GM18867 (cell line): ENCODE measurements at regions not wholly inside any gene's neighbourhood (a gene's known extent, or its start where the extent isn't known, plus 50 kb on each side); places are given as distances from the start of the nearest gene placed in this dataset.
"Not testable (repeated sequence)": the region's sequence is repeated elsewhere in the genome, so short reads cannot be mapped to it uniquely, and the experiment has no call there.

Experiments
- ATAC-seq: cut with Tn5 transposase; IDR thresholded peaks from one replicate; pipeline ENCODE4 v1.9.1; 2021; ENCODE audit warnings: mild to moderate bottlenecking, moderate library complexity; ENCODE audit not compliant: unreplicated experiment

- ATAC-seq = no peak
Observed at GRCh38 chrX:10676235-10676957, 56.0 kb upstream of the MID1 start.

GRCh38 chrX:10677490-10677889, 57.1 kb upstream of the MID1 start:
- ATAC-seq = no peak

DNA sequence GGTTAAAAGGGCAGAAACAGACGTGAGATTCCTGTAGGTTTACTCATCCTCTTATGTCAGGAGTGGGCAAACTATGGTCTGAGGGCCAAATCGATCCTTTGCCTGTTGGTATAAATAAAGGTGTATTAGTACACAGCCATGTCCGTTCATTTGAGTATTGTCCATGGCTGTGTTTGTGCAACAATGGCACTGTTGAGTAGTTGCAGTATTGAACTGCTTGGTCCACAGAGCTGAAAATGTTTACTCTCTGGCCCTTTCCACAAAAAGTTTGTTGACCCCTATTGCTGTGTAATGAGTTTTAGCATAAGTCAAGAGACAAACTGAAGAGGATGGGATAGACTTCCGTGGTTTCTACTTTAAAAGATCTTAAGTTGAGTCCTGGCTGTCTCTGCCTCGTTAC, 59.0 kb upstream of the MID1 start:
- ATAC-seq = no peak

- no peak for ATAC-seq
Observed at GRCh38 chrX:10681167-10681566, 60.8 kb upstream of the MID1 start.

DNA sequence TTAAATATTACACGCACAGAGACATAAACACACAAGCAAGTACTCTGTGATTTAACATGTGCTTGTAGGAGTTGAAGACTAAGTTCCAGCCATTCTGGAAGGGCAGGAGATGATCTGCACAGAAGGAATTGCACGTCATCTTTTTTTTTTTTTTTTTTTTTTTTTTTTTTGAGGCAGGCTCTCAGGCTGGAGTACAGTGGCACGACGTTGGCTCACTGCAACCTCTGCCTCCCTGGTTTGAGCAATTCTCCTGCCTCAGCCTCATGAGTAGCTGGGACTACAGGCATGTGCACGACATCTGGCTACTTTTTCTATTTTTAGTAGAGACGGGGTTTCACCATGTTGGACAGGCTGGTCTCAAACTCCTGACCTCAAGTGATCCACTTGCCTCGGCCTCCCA, 63.2 kb upstream of the MID1 start:
- not testable (repeated sequence) for ATAC-seq

- ATAC-seq = no peak
Observed at GRCh38 chrX:10685923-10686595, 65.7 kb upstream of the MID1 start.

- ATAC-seq = not testable (repeated sequence)
Observed at GRCh38 chrX:10691751-10692150, 71.4 kb upstream of the MID1 start.

DNA sequence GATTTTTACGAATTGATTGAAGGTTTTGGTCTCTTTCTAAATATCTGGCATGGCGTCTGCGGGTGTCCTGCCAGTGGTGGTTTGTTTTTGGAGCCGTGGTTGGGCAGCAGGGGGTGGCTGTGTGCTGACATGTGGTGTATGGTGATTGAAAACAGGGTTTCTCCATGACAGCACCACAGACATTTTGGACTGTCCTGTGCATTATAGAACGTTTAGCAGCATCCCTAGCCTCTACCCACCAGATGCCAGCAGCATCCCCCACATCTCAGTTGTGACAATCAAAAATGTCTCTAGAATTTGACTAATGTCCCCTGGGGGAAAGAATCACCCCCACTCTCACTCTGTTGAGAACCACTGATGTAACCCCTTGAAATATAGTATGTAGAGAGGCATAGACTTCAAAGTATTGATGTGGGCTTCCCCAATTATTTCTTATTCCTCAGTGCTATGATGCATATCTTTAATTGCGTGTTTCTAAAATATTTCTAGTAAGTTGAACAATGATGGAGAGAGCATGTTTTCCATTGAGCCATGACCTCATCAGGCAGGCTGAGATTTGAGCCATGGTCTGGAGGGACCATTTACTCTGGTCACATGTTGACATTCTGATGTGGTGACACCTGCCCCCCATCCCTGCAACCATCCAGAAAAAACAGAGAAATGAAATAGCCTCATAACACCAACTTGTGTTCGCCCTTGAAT, 77.4 kb upstream of the MID1 start:
- ATAC-seq = no peak

- ATAC-seq = no peak
Observed at GRCh38 chrX:10698318-10698640, 77.9 kb upstream of the MID1 start.

GRCh38 chrX:10702031-10702430, 81.6 kb upstream of the MID1 start:
- no peak for ATAC-seq

DNA sequence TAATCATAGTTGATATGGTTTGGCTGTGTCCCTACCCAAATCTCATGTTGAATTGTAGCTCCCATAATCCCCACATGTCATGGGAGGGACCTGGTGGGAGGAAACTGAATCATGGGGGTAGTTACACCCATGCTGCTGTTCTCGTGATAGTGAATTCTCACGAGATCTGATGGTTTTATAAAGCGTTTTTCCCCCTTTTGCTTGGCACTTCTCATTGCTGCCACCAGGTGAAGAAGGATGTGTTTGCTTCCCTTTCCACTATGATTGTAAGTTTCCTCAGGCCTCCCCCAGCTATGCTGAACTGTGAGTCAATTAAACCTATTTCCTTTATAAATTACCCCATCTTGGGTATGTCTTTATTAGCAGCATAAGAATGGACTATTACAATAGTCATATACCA, 86.0 kb upstream of the MID1 start:
- ATAC-seq = not testable (repeated sequence)

- no peak for ATAC-seq
Observed at GRCh38 chrX:10707773-10708172, 87.4 kb upstream of the MID1 start.

DNA sequence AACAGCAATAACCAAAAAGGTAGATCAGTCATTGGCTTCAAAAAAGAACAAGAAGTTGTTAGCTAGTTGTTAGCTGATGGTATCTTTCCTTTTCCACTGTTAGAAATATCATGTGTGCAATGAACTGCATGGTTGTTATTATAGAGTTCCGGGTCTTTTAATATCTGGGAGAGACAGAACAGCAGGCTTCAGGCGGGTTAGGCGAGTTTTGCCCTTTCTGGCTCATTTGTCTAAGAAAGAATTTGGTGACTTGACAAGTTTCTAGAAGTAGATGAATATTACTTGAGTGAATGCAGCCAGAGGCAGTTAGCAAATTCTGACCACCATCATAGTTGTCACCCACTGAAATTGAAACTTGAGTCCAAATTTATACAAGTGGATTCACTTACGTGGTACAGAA, 88.9 kb upstream of the MID1 start:
- ATAC-seq = no peak

- no peak for ATAC-seq
Observed at GRCh38 chrX:10714531-10714930, 94.1 kb upstream of the MID1 start.

DNA sequence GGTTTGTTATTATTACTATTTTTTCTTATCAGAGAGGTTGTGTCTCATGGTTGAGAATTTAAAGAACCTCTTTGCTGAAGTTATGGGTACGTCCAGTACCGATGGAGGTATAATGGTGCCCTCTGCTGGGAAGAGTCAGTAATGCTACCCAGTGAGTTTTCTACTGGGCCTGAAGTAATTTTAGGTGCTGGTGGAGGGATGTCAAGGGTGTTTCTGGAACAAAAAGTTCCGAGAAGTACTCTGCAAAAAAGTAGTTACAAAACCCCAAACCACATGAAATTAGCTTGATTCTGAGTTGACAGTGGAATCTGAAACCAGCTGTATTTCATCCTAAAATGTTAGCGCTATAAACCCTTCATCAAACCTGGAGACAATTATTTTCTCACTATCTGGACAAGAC, 102.5 kb upstream of the MID1 start:
- ATAC-seq = peak; percentile 88

DNA sequence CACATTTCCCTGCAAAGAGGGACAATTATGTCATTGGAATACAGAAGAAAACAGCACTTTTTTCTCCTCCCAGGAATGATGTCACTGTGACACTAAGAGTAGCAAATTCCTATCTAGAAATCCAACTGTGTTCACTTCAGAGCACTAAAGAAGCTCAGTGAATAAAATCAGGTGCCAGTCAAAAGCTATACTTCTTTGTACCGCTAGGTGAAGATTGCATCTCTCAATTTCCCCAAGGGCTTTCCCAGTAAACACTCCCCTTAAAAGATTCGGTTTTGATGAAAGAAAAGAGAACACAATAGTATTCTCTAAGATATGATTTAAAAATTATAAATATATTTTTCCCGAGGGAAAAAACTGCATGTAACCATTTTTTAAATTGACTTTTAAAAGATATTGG, 104.7 kb upstream of the MID1 start:
- ATAC-seq = peak; percentile 78

DNA sequence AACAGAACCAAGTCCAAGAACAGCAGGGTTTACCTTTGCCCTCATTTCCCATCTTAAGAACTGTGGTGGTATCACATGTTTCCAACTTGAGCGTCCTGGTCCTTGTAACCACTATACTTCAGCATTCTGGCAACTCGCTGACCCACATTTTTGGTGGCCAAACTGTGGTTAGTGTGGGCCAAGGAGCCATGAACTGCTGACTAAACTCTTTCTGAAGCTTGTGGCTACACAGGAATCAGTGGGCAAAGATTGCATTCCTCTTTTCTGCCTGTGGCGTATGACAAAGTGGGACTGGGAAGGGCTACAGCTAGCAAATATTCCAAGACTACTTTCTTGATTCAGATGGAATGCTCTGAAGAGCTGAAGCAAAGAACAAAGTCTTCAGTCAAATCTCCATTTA, 106.3 kb upstream of the MID1 start:
- ATAC-seq = no peak

GRCh38 chrX:10728806-10729389, 108.5 kb upstream of the MID1 start:
- no peak for ATAC-seq

DNA sequence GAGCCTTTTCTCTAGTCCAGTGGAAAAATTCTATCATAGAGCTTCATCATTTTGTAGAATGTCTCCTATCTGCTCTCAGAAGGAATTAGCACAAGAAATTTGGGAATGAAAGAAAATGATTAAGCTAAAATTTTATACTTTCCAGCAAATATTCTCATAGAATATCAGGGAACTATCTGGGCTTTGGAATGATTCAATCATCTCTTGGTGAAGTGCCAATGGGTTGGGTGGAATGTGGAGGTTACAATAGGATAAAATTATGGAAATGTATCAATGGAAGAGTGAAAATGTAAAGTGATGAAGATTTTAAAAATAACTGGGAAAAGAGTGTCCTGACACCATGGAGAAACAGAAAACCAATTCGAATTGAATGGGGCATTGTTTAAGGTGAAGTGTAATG, 119.0 kb upstream of the MID1 start:
- no peak for ATAC-seq

DNA sequence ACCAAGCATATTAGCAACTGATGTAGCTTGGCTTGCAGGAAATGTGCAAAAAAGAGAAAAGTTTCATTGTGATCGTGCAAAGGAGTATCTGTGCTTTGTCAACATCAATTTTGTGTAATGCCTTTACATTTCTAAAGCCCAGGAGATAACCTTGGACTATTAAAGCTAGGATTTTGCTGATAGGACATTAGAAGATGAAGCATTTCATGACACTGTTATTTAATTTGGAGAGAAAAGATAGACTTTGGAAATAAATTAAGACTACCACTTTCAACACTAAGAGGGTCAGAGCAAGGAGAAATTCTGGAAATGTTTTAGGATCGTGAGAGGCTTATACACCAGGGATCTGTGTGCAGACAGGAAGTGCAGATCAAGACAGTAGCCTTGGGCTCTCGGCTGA, 120.6 kb upstream of the MID1 start:
- no peak for ATAC-seq

GRCh38 chrX:10741550-10741949, 121.2 kb upstream of the MID1 start:
- no peak for ATAC-seq

DNA sequence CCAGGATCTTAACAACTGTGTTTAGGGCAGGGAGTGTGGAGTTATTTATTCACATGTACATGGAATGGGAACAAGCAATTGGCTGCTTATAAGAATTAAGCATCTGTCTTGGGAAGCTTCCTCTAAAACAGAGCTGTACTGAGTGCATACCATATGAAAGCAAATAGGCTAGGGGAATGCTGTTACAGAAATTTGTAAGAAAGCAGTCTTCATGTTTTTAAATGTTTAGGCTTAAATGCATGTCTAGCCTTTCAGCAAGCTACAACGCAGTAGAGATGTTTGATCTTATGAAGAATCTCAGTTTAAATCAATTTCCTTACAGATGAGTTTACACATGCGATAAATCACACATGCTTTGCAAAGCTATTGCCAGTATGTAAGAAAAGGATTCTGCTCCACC, 123.1 kb upstream of the MID1 start:
- no peak for ATAC-seq
